IMR-90 (cell line): ENCODE measurements at regions not wholly inside any gene's neighbourhood (a gene's known extent, or its start where the extent isn't known, plus 50 kb on each side); places are given as distances from the start of the nearest gene placed in this dataset.

Source experiments
- ATAC-seq: fragments of 200-7000 bp; cut with Tn5 transposase; 2 replicates; pipeline ENCODE4 v1.9.1; 2020; ENCODE audit warnings: low read depth, mild to moderate bottlenecking, moderate library complexity
- BruUV-seq: library from RNA; stranded (reverse); fragments of 400-500 nt; replicated peaks from 2 replicates; lab custom pipeline; 2021; lab: Mats Ljungman, UMichigan
- CTCF ChIA-PET: fragments of 300-600 bp; formaldehyde crosslinking; extraction: SDS; loops from one replicate; lab custom pipeline; 2021; ENCODE audit warnings: antibody characterized with exemption; lab: Yijun Ruan, JAX
- POLR2A ChIA-PET: fragments of 300-600 bp; sonication (Branson Sonifier 250); formaldehyde crosslinking; loops from one replicate; lab custom pipeline; 2022; ENCODE audit warnings: antibody characterized with exemption; ENCODE audit not compliant: unreplicated experiment; lab: Charles Lee
- DNase-seq: peaks from one replicate; pipeline ENCODE4 v3.0.0; 2013
- H2AFZ ChIP-seq: replicated peaks from 2 replicates; pipeline ENCODE3; 2013; ENCODE audit warnings: low read length, mild to moderate bottlenecking; ENCODE audit not compliant: poor library complexity
- H2AK5ac ChIP-seq: 2 replicates; pipeline ENCODE4 v1.6.1; 2013; ENCODE audit warnings: low read depth, low read length, inconsistent platforms
- H2AK9ac ChIP-seq: replicated peaks from 2 replicates; pipeline ENCODE3; 2013; ENCODE audit warnings: mild to moderate bottlenecking, low read depth, low read length, moderate library complexity; ENCODE audit not compliant: poor library complexity
- H2BK120ac ChIP-seq: 2 replicates; pipeline ENCODE4 v1.6.1; 2013; ENCODE audit warnings: low read depth, low read length, inconsistent platforms
- H2BK15ac ChIP-seq: 3 replicates; pipeline ENCODE4 v1.6.1; 2013; ENCODE audit warnings: low read depth, low read length, inconsistent platforms
- H2BK20ac ChIP-seq: 2 replicates; pipeline ENCODE4 v1.6.1; 2013; ENCODE audit warnings: low read depth, mild to moderate bottlenecking, inconsistent platforms, low read length, moderate library complexity
- H2BK5ac ChIP-seq: 2 replicates; pipeline ENCODE4 v1.6.1; 2013; ENCODE audit warnings: mild to moderate bottlenecking, low read depth, low read length, inconsistent platforms; ENCODE audit not compliant: poor library complexity, severe bottlenecking
- H3K14ac ChIP-seq: replicated peaks from 2 replicates; pipeline ENCODE4 v1.6.1; 2013; ENCODE audit warnings: low read depth, low read length, inconsistent platforms
- H3K18ac ChIP-seq: 2 replicates; pipeline ENCODE4 v1.6.1; 2013; ENCODE audit warnings: low read depth, low read length, control low read depth
- H3K23ac ChIP-seq: 2 replicates; pipeline ENCODE4 v1.6.1; 2013; ENCODE audit warnings: low read depth, low read length, inconsistent platforms
- H3K27ac ChIP-seq: 2 replicates; pipeline ENCODE4 v1.5.1; 2013; ENCODE audit warnings: mild to moderate bottlenecking, control low read depth, low read length; ENCODE audit not compliant: insufficient read depth
- H3K27me3 ChIP-seq: 2 replicates; pipeline ENCODE4 v1.6.1; 2013; ENCODE audit warnings: low read length; ENCODE audit not compliant: control insufficient read depth, insufficient read depth
- H3K36me3 ChIP-seq: 2 replicates; pipeline ENCODE4 v1.6.1; 2013; ENCODE audit warnings: low read length, mixed read lengths; ENCODE audit not compliant: control insufficient read depth, insufficient read depth
- H3K4ac ChIP-seq: 2 replicates; pipeline ENCODE4 v1.6.1; 2013; ENCODE audit warnings: low read depth, low read length, inconsistent platforms
- H3K4me1 ChIP-seq: 2 replicates; pipeline ENCODE4 v1.6.1; 2013; ENCODE audit warnings: low read length, mixed read lengths; ENCODE audit not compliant: control insufficient read depth, insufficient read depth
- H3K4me2 ChIP-seq: 2 replicates; pipeline ENCODE4 v1.6.1; 2013; ENCODE audit warnings: low read depth, mild to moderate bottlenecking, control low read depth, low read length, moderate library complexity
- H3K4me3 ChIP-seq: 2 replicates; pipeline ENCODE4 v1.5.1; 2013; ENCODE audit warnings: low read depth, mild to moderate bottlenecking, control low read depth, low read length, moderate library complexity; ENCODE audit not compliant: insufficient read depth
- H3K56ac ChIP-seq: 2 replicates; pipeline ENCODE4 v1.6.1; 2013; ENCODE audit warnings: low read length, inconsistent platforms; ENCODE audit not compliant: insufficient read depth; ENCODE audit errors: extremely low read depth
- H3K79me1 ChIP-seq, 2 experiments: 2 replicates each; pipeline ENCODE4 v1.6.1; 2013; ENCODE audit warnings: low read length in 2 of 2, inconsistent platforms in 1 of 2, low read depth in 1 of 2
- H3K9ac ChIP-seq: 2 replicates; pipeline ENCODE4 v1.6.1; 2013; ENCODE audit warnings: low read depth, low read length, control low read depth
- H3K9me1 ChIP-seq: 2 replicates; pipeline ENCODE4 v1.6.1; 2013; ENCODE audit warnings: low read length, inconsistent platforms; ENCODE audit not compliant: insufficient read depth
- H3K9me3 ChIP-seq: 2 replicates; pipeline ENCODE4 v1.6.1; 2013; ENCODE audit warnings: low read length; ENCODE audit not compliant: control insufficient read depth, insufficient read depth
- H4K20me1 ChIP-seq: 2 replicates; pipeline ENCODE4 v1.6.1; 2013; ENCODE audit warnings: low read length, inconsistent platforms; ENCODE audit not compliant: insufficient read depth
- H4K5ac ChIP-seq: 2 replicates; pipeline ENCODE4 v1.6.1; 2013; ENCODE audit warnings: mild to moderate bottlenecking, low read depth, low read length, control low read depth
- H4K8ac ChIP-seq, 2 experiments: 2 replicates each; pipeline ENCODE4 v1.6.1; 2013; ENCODE audit warnings: low read depth in 2 of 2, low read length in 2 of 2, control low read depth in 1 of 2, inconsistent platforms in 1 of 2
- H4K91ac ChIP-seq: 2 replicates; pipeline ENCODE4 v1.6.1; 2013; ENCODE audit warnings: low read depth, low read length, inconsistent platforms; ENCODE audit not compliant: insufficient read depth
- BHLHE40 ChIP-seq: fragments of 150-350 bp; IDR thresholded peaks from 2 replicates; pipeline ENCODE4 v1.6.1; 2016; ENCODE audit warnings: mild to moderate bottlenecking, low read depth, low read length
- CEBPB ChIP-seq: IDR thresholded peaks from 2 replicates; pipeline ENCODE4 v1.6.1; 2012; ENCODE audit warnings: low read depth, low read length, improper control_type of control experiment
- CHD1 ChIP-seq: IDR thresholded peaks from 2 replicates; pipeline ENCODE4 v1.6.1; 2012; ENCODE audit warnings: low read depth, low read length, improper control_type of control experiment
- FOS ChIP-seq: fragments of 150-350 bp; IDR thresholded peaks from 2 replicates; pipeline ENCODE4 v1.6.1; 2016; ENCODE audit warnings: low read depth, low read length
- MAFK ChIP-seq: IDR thresholded peaks from 2 replicates; pipeline ENCODE4 v1.6.1; 2012; ENCODE audit warnings: low read depth, low read length, improper control_type of control experiment
- MAZ ChIP-seq: IDR thresholded peaks from 2 replicates; pipeline ENCODE4 v1.6.1; 2012; ENCODE audit warnings: low read depth, mild to moderate bottlenecking, low read length, improper control_type of control experiment, moderate library complexity, borderline replicate concordance
- MXI1 ChIP-seq: IDR thresholded peaks from 2 replicates; pipeline ENCODE4 v1.6.1; 2012; ENCODE audit warnings: low read depth, mild to moderate bottlenecking, low read length, moderate library complexity, borderline replicate concordance
- NFE2L2 ChIP-seq: fragments of 150-350 bp; IDR thresholded peaks from 2 replicates; pipeline ENCODE4 v1.6.1; 2016; ENCODE audit warnings: low read depth, mild to moderate bottlenecking, low read length
- POLR2A ChIP-seq: IDR thresholded peaks from 2 replicates; pipeline ENCODE4 v1.6.1; 2012; ENCODE audit warnings: mild to moderate bottlenecking, low read depth, low read length
- RAD21 ChIP-seq: IDR thresholded peaks from 2 replicates; pipeline ENCODE4 v1.6.1; 2012; ENCODE audit warnings: low read length, improper control_type of control experiment
- RCOR1 ChIP-seq: IDR thresholded peaks from 2 replicates; pipeline ENCODE4 v1.6.1; 2012; ENCODE audit warnings: mild to moderate bottlenecking, low read length, improper control_type of control experiment; ENCODE audit not compliant: insufficient replicate concordance
- RFX5 ChIP-seq: IDR thresholded peaks from 2 replicates; pipeline ENCODE4 v1.8.0; 2012; ENCODE audit warnings: low read depth, mild to moderate bottlenecking, low read length, moderate library complexity
- SMC3 ChIP-seq: fragments of 150-350 bp; IDR thresholded peaks from 2 replicates; pipeline ENCODE4 v1.6.1; 2016; ENCODE audit warnings: low read depth, mild to moderate bottlenecking, antibody characterized with exemption, low read length, moderate library complexity
- WGBS, 2 experiments: methylation state at CpG; one replicate each; pipeline versions ENCODE4 v1.1.5 to v1.1.7; 2013; ENCODE audit warnings: missing lambda C conversion rate in 2 of 2; ENCODE audit not compliant: insufficient read length in 1 of 2; ENCODE audit errors: extremely low coverage in 2 of 2; 5-methylcytosine and 5-hydroxymethylcytosine counted together
- dilution Hi-C: fragments of 300-500 bp; cut with HindIII; formaldehyde crosslinking; loops from one replicate; pipeline ENCODE4 v1.14.3; 2018; ENCODE audit warnings: low sequenced_read_pairs; ENCODE audit not compliant: unreplicated experiment
- in situ Hi-C: fragments of 300-500 bp; cut with MboI; formaldehyde crosslinking; loops from 3 replicates; pipeline ENCODE4 v1.14.3; 2019; ENCODE audit warnings: low sequenced_read_pairs, inconsistent platforms, mixed read lengths
- intact Hi-C: fragments of 100-400 bp; cut with micrococcal nuclease; formaldehyde crosslinking; loops from 2 replicates; pipeline ENCODE4 v1.10.0; 2022
- TF ChIP-seq, protein P1 (sequence below): conservative IDR thresholded peaks from 2 replicates; pipeline ENCODE4 v1.5.1; 2012; ENCODE audit warnings: mild to moderate bottlenecking, low read depth, low read length, improper control_type of control experiment
- TF ChIP-seq, protein P2 (sequence below): fragments of 150-350 bp; IDR thresholded peaks from 2 replicates; pipeline ENCODE4 v1.6.1; 2017; ENCODE audit warnings: mild to moderate bottlenecking, antibody characterized with exemption, low read length, low read depth

DNA sequence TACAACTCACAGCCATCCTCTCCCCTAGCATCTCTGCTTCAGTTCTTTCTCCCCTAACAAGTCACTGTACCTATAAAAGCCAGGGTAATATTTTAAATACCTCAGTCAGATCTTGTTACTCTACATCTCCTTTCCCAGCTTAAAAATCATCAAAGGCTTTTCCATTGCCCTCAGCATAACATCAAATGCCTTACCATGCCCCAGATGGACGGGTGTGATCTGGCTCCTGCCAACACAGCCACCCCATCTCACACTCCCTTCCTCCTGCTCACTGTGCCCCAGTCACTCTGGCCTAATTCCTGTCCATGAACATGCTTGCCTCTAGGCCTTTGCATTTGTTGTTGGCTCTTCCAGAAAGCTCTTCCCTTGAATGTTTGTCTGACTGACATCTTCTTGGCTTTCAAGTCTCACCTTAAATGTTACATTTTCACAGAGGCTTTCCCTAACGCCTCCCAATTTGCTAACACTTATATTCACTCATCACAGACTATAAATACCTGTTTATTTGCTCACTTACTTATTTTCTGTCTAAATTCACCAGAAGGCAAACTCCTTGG lies 640.9 kb downstream of the NYAP2 start:
- DNase-seq (no peak), ATAC-seq (no peak)
- intact Hi-C loops: no loop called here
- no peaks in the 10 kb centered on the region for H3K79me1 ChIP-seq
- H3K56ac ChIP-seq: no peak overlapping the region
- no peak overlapping the region for H2AFZ ChIP-seq
- no peak overlapping the region for H2BK20ac ChIP-seq
- no peaks in the 10 kb centered on the region for H3K9me3 ChIP-seq
- H2BK120ac ChIP-seq: no peak overlapping the region
- no peaks in the 10 kb centered on the region for H3K9me1 ChIP-seq
- no peak overlapping the region for H3K23ac ChIP-seq
- H4K5ac ChIP-seq: peak overlapping the region; percentile 20; the same call in 1 of the 2 replicates
- H3K9ac ChIP-seq: no peak overlapping the region
- H2BK5ac ChIP-seq: no peak overlapping the region
- dilution Hi-C loops: no loop called here
- H2BK15ac ChIP-seq: no peak overlapping the region
- ChIA-PET CTCF (no interaction called here), POLR2A (no interaction called here)
- BruUV-seq: no TSS peak
- no peak overlapping the region for H3K14ac ChIP-seq
- H3K4me2 ChIP-seq: no peak overlapping the region
- no peak overlapping the region for H3K27ac ChIP-seq
- H4K8ac ChIP-seq: no peak overlapping the region
- no peak overlapping the region for H2AK5ac ChIP-seq
- H3K4me1 ChIP-seq: no peaks in the 10 kb centered on the region; the same call in 1 of the 2 replicates
- WGBS, 2 experiments: 100% methylated on average over 1 of the region's 2 CpGs; no CpG with 5 or more reads in 1 of the 2 experiments
- no peak overlapping the region for H3K4me3 ChIP-seq
- H4K91ac ChIP-seq: no peak overlapping the region
- peak overlapping the region; percentile 64; the same call in 1 of the 2 replicates for H3K18ac ChIP-seq
- no peak for TF ChIP-seq CEBPB
- no peak for TF ChIP-seq MAZ
- TF ChIP-seq MAFK: no peak
- no peak for TF ChIP-seq SMC3
- TF ChIP-seq, protein P1, sequence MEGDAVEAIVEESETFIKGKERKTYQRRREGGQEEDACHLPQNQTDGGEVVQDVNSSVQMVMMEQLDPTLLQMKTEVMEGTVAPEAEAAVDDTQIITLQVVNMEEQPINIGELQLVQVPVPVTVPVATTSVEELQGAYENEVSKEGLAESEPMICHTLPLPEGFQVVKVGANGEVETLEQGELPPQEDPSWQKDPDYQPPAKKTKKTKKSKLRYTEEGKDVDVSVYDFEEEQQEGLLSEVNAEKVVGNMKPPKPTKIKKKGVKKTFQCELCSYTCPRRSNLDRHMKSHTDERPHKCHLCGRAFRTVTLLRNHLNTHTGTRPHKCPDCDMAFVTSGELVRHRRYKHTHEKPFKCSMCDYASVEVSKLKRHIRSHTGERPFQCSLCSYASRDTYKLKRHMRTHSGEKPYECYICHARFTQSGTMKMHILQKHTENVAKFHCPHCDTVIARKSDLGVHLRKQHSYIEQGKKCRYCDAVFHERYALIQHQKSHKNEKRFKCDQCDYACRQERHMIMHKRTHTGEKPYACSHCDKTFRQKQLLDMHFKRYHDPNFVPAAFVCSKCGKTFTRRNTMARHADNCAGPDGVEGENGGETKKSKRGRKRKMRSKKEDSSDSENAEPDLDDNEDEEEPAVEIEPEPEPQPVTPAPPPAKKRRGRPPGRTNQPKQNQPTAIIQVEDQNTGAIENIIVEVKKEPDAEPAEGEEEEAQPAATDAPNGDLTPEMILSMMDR: no peak
- TF ChIP-seq NFE2L2: no peak
- no peak for TF ChIP-seq RFX5
- no peak for TF ChIP-seq RAD21
- TF ChIP-seq, protein P2, sequence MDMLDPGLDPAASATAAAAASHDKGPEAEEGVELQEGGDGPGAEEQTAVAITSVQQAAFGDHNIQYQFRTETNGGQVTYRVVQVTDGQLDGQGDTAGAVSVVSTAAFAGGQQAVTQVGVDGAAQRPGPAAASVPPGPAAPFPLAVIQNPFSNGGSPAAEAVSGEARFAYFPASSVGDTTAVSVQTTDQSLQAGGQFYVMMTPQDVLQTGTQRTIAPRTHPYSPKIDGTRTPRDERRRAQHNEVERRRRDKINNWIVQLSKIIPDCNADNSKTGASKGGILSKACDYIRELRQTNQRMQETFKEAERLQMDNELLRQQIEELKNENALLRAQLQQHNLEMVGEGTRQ: no peak
- TF ChIP-seq POLR2A: no peak
- TF ChIP-seq BHLHE40: no peak
- TF ChIP-seq RCOR1: no peak
- TF ChIP-seq CHD1: no peak
- no peak for TF ChIP-seq FOS
- TF ChIP-seq MXI1: no peak
- no peaks in the 10 kb centered on the region for H3K36me3 ChIP-seq
- no peaks in the 10 kb centered on the region for H3K27me3 ChIP-seq
- no peak overlapping the region for H2AK9ac ChIP-seq
- no peaks in the 10 kb centered on the region for H4K20me1 ChIP-seq
- no peak overlapping the region for H3K4ac ChIP-seq
- in situ Hi-C loops: no loop called here
